Naive thymus-derived CD8-positive, alpha-beta T cell (primary cell): ENCODE measurements at regions not wholly inside any gene's neighbourhood (a gene's known extent, or its start where the extent isn't known, plus 50 kb on each side); places are given as distances from the start of the nearest gene placed in this dataset.

Experiments
- ATAC-seq, 2 donors: fragments of 150-1000 bp; cut with Tn5 transposase in 1 of 2; sonication (Bioruptor Pico), chemical (Tn5 transposase) in 1 of 2; 1 replicate in 1 of 2; 2 replicates in 1 of 2; pipeline ENCODE4 v1.10.0; 2021; ENCODE audit warnings: mild to moderate bottlenecking in 2 of 2, moderate library complexity in 2 of 2
- POLR2A ChIA-PET: fragments of 350-600 bp; sonication (Branson Sonifier 250); formaldehyde crosslinking; loops from one replicate; lab custom pipeline; 2021; ENCODE audit warnings: antibody characterized with exemption; lab: Charles Lee
- DNase-seq, 10 donors: peaks; one replicate each; pipeline versions ENCODE4 v3.0.0 to v3.0.0-alpha.2; 2020 to 2022
- H3K27ac Mint-ChIP-seq, 10 donors: one replicate each; pipeline ENCODE4 v1.8.0; 2020 to 2022; ENCODE audit warnings: mild to moderate bottlenecking in 10 of 10, mixed read lengths in 10 of 10, moderate library complexity in 4 of 10, inconsistent platforms in 1 of 10
- H3K27me3 Mint-ChIP-seq, 5 donors: one replicate each; pipeline ENCODE4 v1.8.0; 2021 to 2022; ENCODE audit warnings: mixed read lengths in 5 of 5
- H3K36me3 Mint-ChIP-seq, 3 donors: one replicate each; pipeline ENCODE4 v1.8.0; 2020 to 2022; ENCODE audit warnings: mixed read lengths in 3 of 3, mild to moderate bottlenecking in 2 of 3, inconsistent platforms in 1 of 3
- H3K4me1 Mint-ChIP-seq, 4 donors: one replicate each; pipeline ENCODE4 v1.8.0; 2021 to 2022; ENCODE audit warnings: mixed read lengths in 4 of 4
- H3K4me3 Mint-ChIP-seq, 10 donors: one replicate each; pipeline ENCODE4 v1.8.0; 2020 to 2022; ENCODE audit warnings: mild to moderate bottlenecking in 10 of 10, mixed read lengths in 10 of 10, moderate library complexity in 6 of 10, inconsistent platforms in 1 of 10
- H3K9me3 Mint-ChIP-seq, 9 donors: one replicate each; pipeline ENCODE4 v1.8.0; 2020 to 2022; ENCODE audit warnings: mixed read lengths in 9 of 9, mild to moderate bottlenecking in 3 of 9, inconsistent platforms in 1 of 9, moderate library complexity in 1 of 9

DNA sequence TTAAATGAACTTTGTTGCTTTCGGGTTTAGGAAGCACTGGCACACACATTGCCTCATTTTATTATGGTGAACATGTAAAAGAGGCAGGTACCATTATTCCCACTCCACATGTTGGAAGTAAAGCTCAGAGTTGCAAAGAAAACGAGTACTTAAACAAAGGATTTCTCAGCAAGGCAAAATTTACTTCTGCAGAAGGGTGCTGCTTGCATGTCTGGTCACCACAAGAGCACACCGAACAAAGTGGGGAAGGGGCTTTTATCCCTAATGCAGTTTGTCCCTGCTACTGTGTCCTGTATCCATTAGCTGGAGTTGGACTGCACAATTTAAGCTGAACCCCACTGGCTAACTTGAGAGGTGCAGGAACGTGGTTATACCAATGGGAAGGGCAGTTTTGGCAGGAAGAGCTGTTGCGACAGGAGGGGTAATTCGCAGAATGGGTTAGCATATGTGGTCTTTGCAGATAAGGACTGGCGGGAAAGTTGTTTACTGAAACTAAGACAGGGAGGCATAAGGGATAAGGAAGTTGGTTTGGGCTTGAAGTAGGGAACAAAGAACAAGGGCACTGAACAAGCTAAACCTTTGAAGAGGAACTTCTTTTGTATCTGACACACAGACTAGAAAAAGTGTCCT is 545.5 kb downstream of the UQCRFS1 start:
- no peak overlapping the region for H3K4me3 Mint-ChIP-seq
- H3K27me3 Mint-ChIP-seq = peaks cover 0 to 6% (median 2%) of the 10 kb centered on the region in 5 donors
- DNase-seq (no peak), ATAC-seq (no peak)
- H3K4me1 Mint-ChIP-seq = no peaks in the 10 kb centered on the region
- H3K9me3 Mint-ChIP-seq = peaks cover 15 to 49% (median 32%) of the 10 kb centered on the region in 9 donors
- POLR2A ChIA-PET = no interaction called here
- H3K36me3 Mint-ChIP-seq = peaks cover 0 to 22% (median 4%) of the 10 kb centered on the region in 3 donors
- no peak overlapping the region for H3K27ac Mint-ChIP-seq

DNA sequence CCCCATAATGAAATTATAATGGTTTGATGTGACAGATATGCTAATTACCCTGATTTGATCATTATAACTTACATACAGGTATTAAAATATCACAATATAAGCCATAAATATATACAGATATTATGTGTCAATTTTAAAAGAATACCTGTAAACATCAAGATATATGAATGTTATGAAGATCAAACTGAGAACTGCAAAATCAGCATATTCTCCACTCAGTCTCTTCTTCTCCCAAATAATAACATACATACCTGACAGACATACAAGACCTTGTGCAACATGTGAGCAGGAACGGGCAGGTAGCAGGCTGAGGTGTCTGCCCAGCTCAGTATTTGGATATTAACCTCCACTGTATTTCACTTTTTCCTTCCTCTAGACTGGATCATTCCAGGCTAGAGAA is 547.2 kb downstream of the UQCRFS1 start:
- H3K9me3 Mint-ChIP-seq = peaks cover 12 to 45% (median 32%) of the 10 kb centered on the region in 9 donors
- DNase-seq (no peak), ATAC-seq (no peak)
- H3K4me1 Mint-ChIP-seq = no peaks in the 10 kb centered on the region
- H3K27me3 Mint-ChIP-seq = peaks cover 0 to 6% (median 2%) of the 10 kb centered on the region in 5 donors
- POLR2A ChIA-PET = no interaction called here
- H3K4me3 Mint-ChIP-seq = no peak overlapping the region
- no peak overlapping the region for H3K27ac Mint-ChIP-seq
- peaks cover 0 to 20% (median 4%) of the 10 kb centered on the region in 3 donors for H3K36me3 Mint-ChIP-seq

GRCh38 chr19:28656644-28657043 is 556.3 kb downstream of the UQCRFS1 start:
- ATAC-seq (no peak), DNase-seq (no peak)
- Mint-ChIP-seq H3K27ac (no peak overlapping the region), H3K4me1 (peaks cover 0 to 11% (median 3%) of the 10 kb centered on the region in 4 donors), H3K27me3 (peaks cover 0 to 13% (median 3%) of the 10 kb centered on the region in 5 donors), H3K4me3 (no peak overlapping the region), H3K9me3 (peaks cover 6 to 50% (median 31%) of the 10 kb centered on the region in 9 donors), H3K36me3 (peaks cover 0 to 32% (median 2%) of the 10 kb centered on the region in 3 donors)
- POLR2A ChIA-PET = no interaction called here

- Mint-ChIP-seq H3K36me3 (peaks cover 0 to 32% (median 2%) of the 10 kb centered on the region in 3 donors), H3K4me1 (peaks cover 0 to 11% (median 4%) of the 10 kb centered on the region in 4 donors), H3K4me3 (no peak overlapping the region), H3K9me3 (peaks cover 6 to 46% (median 30%) of the 10 kb centered on the region in 9 donors), H3K27ac (no peak overlapping the region), H3K27me3 (peaks cover 0 to 22% (median 6%) of the 10 kb centered on the region in 5 donors)
- DNase-seq = no peak
- ATAC-seq = no peak
- POLR2A ChIA-PET = no interaction called here
Observed at GRCh38 chr19:28655054-28655453, 557.9 kb downstream of the UQCRFS1 start.

- Mint-ChIP-seq H3K4me3 (peak overlapping the region in 2 of 10 donors; percentile 8 to 54), H3K4me1 (peaks cover 0 to 11% (median 4%) of the 10 kb centered on the region in 4 donors), H3K27me3 (peaks cover 2 to 26% (median 8%) of the 10 kb centered on the region in 5 donors), H3K36me3 (peaks cover 0 to 15% (median 2%) of the 10 kb centered on the region in 3 donors), H3K9me3 (peaks cover 3 to 24% (median 15%) of the 10 kb centered on the region in 9 donors), H3K27ac (no peak overlapping the region)
- no peak for DNase-seq
- ATAC-seq = no peak
- POLR2A ChIA-PET = no interaction called here
Observed at GRCh38 chr19:28652765-28653164, 560.2 kb downstream of the UQCRFS1 start.

GRCh38 chr19:28646629-28647028 is 566.3 kb downstream of the UQCRFS1 start:
- peaks cover 0 to 2% (median 0%) of the 10 kb centered on the region in 9 donors for H3K9me3 Mint-ChIP-seq
- DNase-seq (no peak), ATAC-seq (no peak)
- H3K27me3 Mint-ChIP-seq = peaks cover 4 to 25% (median 9%) of the 10 kb centered on the region in 5 donors
- H3K27ac Mint-ChIP-seq = no peak overlapping the region
- POLR2A ChIA-PET = no interaction called here
- H3K4me3 Mint-ChIP-seq = no peak overlapping the region
- H3K4me1 Mint-ChIP-seq = peaks cover 0 to 2% (median 0%) of the 10 kb centered on the region in 4 donors
- H3K36me3 Mint-ChIP-seq = no peaks in the 10 kb centered on the region

- H3K27ac Mint-ChIP-seq = no peak overlapping the region
- POLR2A ChIA-PET = no interaction called here
- no peaks in the 10 kb centered on the region for H3K4me1 Mint-ChIP-seq
- peaks cover 0 to 2% (median 0%) of the 10 kb centered on the region in 9 donors for H3K9me3 Mint-ChIP-seq
- H3K36me3 Mint-ChIP-seq = no peaks in the 10 kb centered on the region
- H3K27me3 Mint-ChIP-seq = peaks cover 0 to 13% (median 3%) of the 10 kb centered on the region in 5 donors
- H3K4me3 Mint-ChIP-seq = no peak overlapping the region
- no peak for ATAC-seq
- DNase-seq = no peak
Observed at GRCh38 chr19:28644169-28644775, 568.7 kb downstream of the UQCRFS1 start.

- Mint-ChIP-seq H3K27ac (no peak overlapping the region), H3K4me1 (no peaks in the 10 kb centered on the region), H3K36me3 (no peaks in the 10 kb centered on the region), H3K27me3 (peaks cover 0 to 13% (median 3%) of the 10 kb centered on the region in 5 donors), H3K9me3 (peaks cover 0 to 2% (median 0%) of the 10 kb centered on the region in 9 donors), H3K4me3 (no peak overlapping the region)
- POLR2A ChIA-PET = no interaction called here
- no peak for DNase-seq
- ATAC-seq = no peak
Observed at GRCh38 chr19:28642787-28643683, 569.9 kb downstream of the UQCRFS1 start.

- Mint-ChIP-seq H3K4me1 (no peaks in the 10 kb centered on the region), H3K36me3 (no peaks in the 10 kb centered on the region), H3K4me3 (no peak overlapping the region), H3K27ac (no peak overlapping the region), H3K27me3 (peaks cover 0 to 13% (median 3%) of the 10 kb centered on the region in 5 donors), H3K9me3 (no peaks in the 10 kb centered on the region)
- ATAC-seq (no peak), DNase-seq (no peak)
- POLR2A ChIA-PET = no interaction called here
Observed at GRCh38 chr19:28641395-28641794, 571.6 kb downstream of the UQCRFS1 start.

DNA sequence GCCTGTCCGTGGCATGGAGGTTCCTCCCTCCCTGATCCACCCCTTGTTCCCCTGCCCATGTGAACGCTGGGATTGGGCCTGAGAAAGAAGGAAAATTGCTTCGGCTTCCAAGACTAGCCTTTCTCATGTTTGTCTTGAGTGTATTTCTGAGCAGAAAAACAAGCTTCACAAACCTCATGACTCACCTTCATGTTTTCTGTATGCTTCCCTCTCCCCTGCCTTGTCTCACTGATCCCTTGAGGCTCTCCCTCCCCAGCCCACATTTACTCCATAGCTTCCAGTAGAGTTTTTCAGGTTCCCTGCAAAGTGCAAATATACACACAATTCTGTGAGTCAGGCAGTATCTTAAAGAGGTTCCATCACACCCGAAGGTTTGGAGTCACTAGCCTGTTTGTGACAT is 572.4 kb downstream of the UQCRFS1 start:
- no peaks in the 10 kb centered on the region for H3K36me3 Mint-ChIP-seq
- DNase-seq (no peak), ATAC-seq (no peak)
- H3K27me3 Mint-ChIP-seq = peaks cover 0 to 13% (median 3%) of the 10 kb centered on the region in 5 donors
- H3K27ac Mint-ChIP-seq = no peak overlapping the region
- POLR2A ChIA-PET = no interaction called here
- H3K4me1 Mint-ChIP-seq = no peaks in the 10 kb centered on the region
- H3K4me3 Mint-ChIP-seq = no peak overlapping the region
- H3K9me3 Mint-ChIP-seq = peaks cover 0 to 3% (median 0%) of the 10 kb centered on the region in 9 donors

DNA sequence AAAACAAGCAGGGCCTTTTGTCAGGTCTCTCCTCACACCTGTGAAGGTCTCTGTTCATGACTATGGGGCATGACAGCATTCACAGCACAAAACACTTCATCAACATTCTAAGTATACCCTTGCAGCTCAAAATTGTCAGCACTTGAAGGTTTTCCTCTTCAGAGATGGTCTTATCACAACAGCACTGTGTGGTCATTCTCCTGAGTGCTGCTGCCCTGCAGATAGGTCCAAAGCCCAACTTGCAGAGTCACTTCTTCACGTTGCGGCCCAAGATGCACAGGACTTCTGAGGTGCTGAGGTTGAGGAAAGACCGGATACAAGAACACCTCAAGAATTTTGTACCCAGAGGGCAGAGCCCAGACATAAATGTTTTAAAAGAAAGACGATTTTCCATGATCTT is 574.5 kb downstream of the UQCRFS1 start:
- peaks cover 0 to 3% (median 0%) of the 10 kb centered on the region in 4 donors for H3K4me1 Mint-ChIP-seq
- POLR2A ChIA-PET = no interaction called here
- ATAC-seq = no peak
- no peak overlapping the region for H3K27ac Mint-ChIP-seq
- peaks cover 0 to 13% (median 2%) of the 10 kb centered on the region in 5 donors for H3K27me3 Mint-ChIP-seq
- DNase-seq = no peak
- H3K4me3 Mint-ChIP-seq = no peak overlapping the region
- peaks cover 0 to 21% (median 3%) of the 10 kb centered on the region in 9 donors for H3K9me3 Mint-ChIP-seq
- no peaks in the 10 kb centered on the region for H3K36me3 Mint-ChIP-seq

- H3K36me3 Mint-ChIP-seq = no peaks in the 10 kb centered on the region
- H3K9me3 Mint-ChIP-seq = peaks cover 0 to 21% (median 3%) of the 10 kb centered on the region in 9 donors
- H3K27me3 Mint-ChIP-seq = peaks cover 0 to 2% (median 0%) of the 10 kb centered on the region in 5 donors
- H3K4me3 Mint-ChIP-seq = no peak overlapping the region
- POLR2A ChIA-PET = no interaction called here
- ATAC-seq (no peak), DNase-seq (no peak)
- H3K4me1 Mint-ChIP-seq = peaks cover 0 to 21% (median 14%) of the 10 kb centered on the region in 4 donors
- no peak overlapping the region for H3K27ac Mint-ChIP-seq
Observed at GRCh38 chr19:28636706-28637105, 576.2 kb downstream of the UQCRFS1 start.
